H1 (cell line): ENCODE measurements at regions not wholly inside any gene's neighbourhood (a gene's known extent, or its start where the extent isn't known, plus 50 kb on each side); places are given as distances from the start of the nearest gene placed in this dataset.

Experiments used
- EGR1 ChIP-seq: IDR thresholded peaks from 2 replicates; pipeline ENCODE4 v1.6.1; 2011; ENCODE audit warnings: low read depth, low read length, borderline replicate concordance
- MAX ChIP-seq: IDR thresholded peaks from 2 replicates; pipeline ENCODE4 v1.6.1; 2012; ENCODE audit warnings: inconsistent platforms

- no peak for TF ChIP-seq EGR1
- no peak for TF ChIP-seq MAX
- TF ChIP-seq, all 59 proteins: peak for 0
Measured at GRCh38 chr13:85631801-85632200, 167.4 kb downstream of the SLITRK6 start (continued).
